ENCODE measurements at regions not wholly inside any gene's neighbourhood (a gene's known extent, or its start where the extent isn't known, plus 50 kb on each side); places are given as distances from the start of the nearest gene placed in this dataset.
A peak's percentile ranks its signal among the peaks of the same experiment; 100 is the strongest.
"Not testable (repeated sequence)": the region's sequence is repeated elsewhere in the genome, so short reads cannot be mapped to it uniquely, and the experiment has no call there.

- POLR2A ChIA-PET = no interaction called here
- FAIRE-seq (no peak), DNase-seq (ENCODE audit: low read depth, low spot score) (no peak)
- CTCF ChIA-PET = no interaction called here
- peak in 1 of 2 donors; percentile 1 for TF ChIP-seq CTCF (IDR thresholded peaks at IDR 0.05; ENCODE audit: extremely low read depth in 1 of 2, insufficient read depth in 1 of 2, low read depth in 1 of 2, low read length in 2 of 2)
- TF ChIP-seq JUN (IDR thresholded peaks at IDR 0.05; ENCODE audit: borderline replicate concordance, insufficient read depth, insufficient read length, low read depth) = no peak
- BruUV-seq (replicated peaks) = no TSS peak
- H3K9me3 ChIP-seq (replicated peaks; ENCODE audit: control insufficient read depth, insufficient read depth, low read length) = no peaks in the 10 kb centered on the region
- H3K36me3 ChIP-seq (ENCODE audit: control insufficient read depth in 2 of 2, extremely low read depth in 1 of 2, insufficient read depth in 2 of 2, low read length in 2 of 2) = no peaks in the 10 kb centered on the region
- no peak overlapping the region for H3K9ac ChIP-seq (replicated peaks; ENCODE audit: extremely low read depth, insufficient read depth, low read length)
- no peak overlapping the region for H3K4me3 ChIP-seq (replicated peaks in 1 of 3; ENCODE audit: insufficient read depth in 1 of 3, low read depth in 1 of 3, low read length in 3 of 3)
- H3K27ac ChIP-seq (ENCODE audit: insufficient read depth, low read depth, low read length) = no peak overlapping the region
- no peaks in the 10 kb centered on the region for H3K27me3 ChIP-seq (ENCODE audit: control insufficient read depth in 2 of 2, insufficient read depth in 2 of 2, low read length in 2 of 2)
- H2AFZ ChIP-seq (ENCODE audit: low read depth, low read length) = no peak overlapping the region
- intact Hi-C loops (cut with micrococcal nuclease) = no loop called here
- H3K4me2 ChIP-seq (ENCODE audit: insufficient read depth, low read length) = no peak overlapping the region
- dilution Hi-C loops (cut with MboI; ENCODE audit: extremely low pct_ligation_motif_present, low sequenced_read_pairs) = no loop called here
- no peaks in the 10 kb centered on the region for H3K79me2 ChIP-seq (ENCODE audit: control insufficient read depth, insufficient read depth, low read length)
- H3K9me1 ChIP-seq (replicated peaks; ENCODE audit: control insufficient read depth, extremely low read depth, insufficient read depth, low read length) = no peaks in the 10 kb centered on the region
- no peaks in the 10 kb centered on the region for H4K20me1 ChIP-seq (replicated peaks; ENCODE audit: control insufficient read depth, extremely low read depth, insufficient read depth, low read length)
- H3K4me1 ChIP-seq (ENCODE audit: control insufficient read depth, extremely low read depth, insufficient read depth, low read length) = no peaks in the 10 kb centered on the region
These were observed 435.7 kb upstream of the FKBP1C start for GRCh38 chr6:62775427-62776022.

GRCh38 chr6:62766174-62766573 is 445.1 kb upstream of the FKBP1C start:
- H3K9me3 ChIP-seq (replicated peaks; ENCODE audit: control insufficient read depth, insufficient read depth, low read length); H3K4me2 ChIP-seq (ENCODE audit: insufficient read depth, low read length); CTCF ChIA-PET; H3K4me1 ChIP-seq (ENCODE audit: control insufficient read depth, extremely low read depth, insufficient read depth, low read length); H3K27me3 ChIP-seq (ENCODE audit: control insufficient read depth in 2 of 2, insufficient read depth in 2 of 2, low read length in 2 of 2); DNase-seq (ENCODE audit: low read depth, low spot score); H3K36me3 ChIP-seq (ENCODE audit: control insufficient read depth in 2 of 2, extremely low read depth in 1 of 2, insufficient read depth in 2 of 2, low read length in 2 of 2); H3K9me1 ChIP-seq (replicated peaks; ENCODE audit: control insufficient read depth, extremely low read depth, insufficient read depth, low read length); H3K4me3 ChIP-seq (replicated peaks in 1 of 3; ENCODE audit: insufficient read depth in 1 of 3, low read depth in 1 of 3, low read length in 3 of 3); FAIRE-seq; H3K9ac ChIP-seq (replicated peaks; ENCODE audit: extremely low read depth, insufficient read depth, low read length); intact Hi-C loops (cut with micrococcal nuclease); BruUV-seq (replicated peaks); H4K20me1 ChIP-seq (replicated peaks; ENCODE audit: control insufficient read depth, extremely low read depth, insufficient read depth, low read length); dilution Hi-C loops (cut with MboI; ENCODE audit: extremely low pct_ligation_motif_present, low sequenced_read_pairs); H3K79me2 ChIP-seq (ENCODE audit: control insufficient read depth, insufficient read depth, low read length); H3K27ac ChIP-seq (ENCODE audit: insufficient read depth, low read depth, low read length); H2AFZ ChIP-seq (ENCODE audit: low read depth, low read length); POLR2A ChIA-PET: not testable (repeated sequence)
